ENCODE measurements at regions not wholly inside any gene's neighbourhood (a gene's known extent, or its start where the extent isn't known, plus 50 kb on each side); places are given as distances from the start of the nearest gene placed in this dataset.

- H3K36me3 ChIP-seq = no peaks in the 10 kb centered on the region
- H3K4me1 ChIP-seq = no peaks in the 10 kb centered on the region
- TF ChIP-seq CTCF (IDR thresholded peaks at IDR 0.05) = no peak
- no peak for TF ChIP-seq POLR2A (IDR thresholded peaks at IDR 0.05)
- H3K27ac ChIP-seq = no peak overlapping the region
- no peaks in the 10 kb centered on the region for H3K27me3 ChIP-seq
- no peak overlapping the region for H3K4me3 ChIP-seq
- intact Hi-C loops (cut with DNase I) = no loop called here
- no peaks in the 10 kb centered on the region for H3K9me3 ChIP-seq
- WGBS, 2 donors = 77 to 78% methylated on average over 4 of the region's 4 CpGs
- no peak for DNase-seq
These were observed 707.2 kb upstream of the ADAMTS5 start for GRCh38 chr21:27674041-27674615.

DNA sequence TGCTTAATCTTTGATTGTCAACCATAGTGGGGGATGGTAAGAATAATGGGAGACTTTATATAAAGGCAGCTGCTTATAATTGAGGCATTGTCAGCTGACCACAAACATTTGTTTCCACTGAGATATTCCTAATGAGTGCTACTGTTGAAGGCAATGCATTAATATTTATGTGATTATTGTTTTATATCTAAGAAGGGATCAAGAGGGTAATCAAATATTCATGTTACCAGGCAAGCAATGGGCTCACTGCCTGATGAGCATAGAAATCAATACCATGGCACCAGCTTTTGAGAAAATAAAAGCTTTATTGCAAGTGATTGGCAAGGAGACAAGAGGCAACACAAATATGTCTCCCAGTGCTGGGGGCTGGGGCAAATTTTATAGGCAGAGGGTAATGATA is 706.7 kb upstream of the ADAMTS5 start:
- no peak overlapping the region for H3K27ac ChIP-seq
- no peak for DNase-seq
- H3K27me3 ChIP-seq = no peaks in the 10 kb centered on the region
- no peaks in the 10 kb centered on the region for H3K9me3 ChIP-seq
- no peaks in the 10 kb centered on the region for H3K4me1 ChIP-seq
- TF ChIP-seq POLR2A (IDR thresholded peaks at IDR 0.05) (no peak), CTCF (IDR thresholded peaks at IDR 0.05) (no peak)
- intact Hi-C loops (cut with DNase I) = no loop called here
- H3K4me3 ChIP-seq = no peak overlapping the region
- no peaks in the 10 kb centered on the region for H3K36me3 ChIP-seq

- DNase-seq = no peak
- TF ChIP-seq POLR2A (IDR thresholded peaks at IDR 0.05) (no peak), CTCF (IDR thresholded peaks at IDR 0.05) (no peak)
- Histone ChIP-seq H3K36me3 (no peaks in the 10 kb centered on the region), H3K9me3 (no peaks in the 10 kb centered on the region), H3K4me3 (no peak overlapping the region), H3K27me3 (no peaks in the 10 kb centered on the region), H3K4me1 (no peaks in the 10 kb centered on the region), H3K27ac (no peak overlapping the region)
- 56 to 57% methylated on average over 1 of the region's 1 CpG for WGBS, 2 donors
- intact Hi-C loops (cut with DNase I) = no loop called here
These were observed 704.3 kb upstream of the ADAMTS5 start for GRCh38 chr21:27671207-27671606.

GRCh38 chr21:27653481-27653880 is 686.6 kb upstream of the ADAMTS5 start:
- Histone ChIP-seq H3K4me3 (no peak overlapping the region), H3K27me3 (no peaks in the 10 kb centered on the region), H3K9me3 (no peaks in the 10 kb centered on the region), H3K4me1 (no peaks in the 10 kb centered on the region), H3K36me3 (no peaks in the 10 kb centered on the region), H3K27ac (no peak overlapping the region)
- no peak for TF ChIP-seq POLR2A (IDR thresholded peaks at IDR 0.05)
- TF ChIP-seq CTCF (IDR thresholded peaks at IDR 0.05) = no peak
- no peak for DNase-seq
- WGBS, 2 donors = 31 to 38% methylated on average over 2 of the region's 2 CpGs
- intact Hi-C loops (cut with DNase I) = no loop called here

DNA sequence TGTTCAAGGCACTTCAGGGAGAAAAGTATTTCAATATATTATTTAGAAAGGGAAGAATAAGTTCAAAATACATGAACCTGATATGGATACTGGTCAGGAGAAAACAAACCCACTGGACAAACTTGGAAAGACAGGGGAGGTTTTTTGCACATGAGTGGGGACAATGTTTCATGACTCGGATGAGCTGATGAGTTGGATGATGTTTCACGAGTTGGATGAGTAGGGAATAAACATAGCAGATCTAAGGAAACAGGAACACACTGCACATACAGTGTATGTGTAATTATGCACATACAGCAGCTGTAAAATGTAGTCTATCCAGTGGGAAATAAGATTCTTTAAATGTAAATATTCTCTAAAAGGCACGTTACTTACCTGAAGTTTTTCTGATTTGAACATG is 682.9 kb upstream of the ADAMTS5 start:
- Histone ChIP-seq H3K27ac (no peak overlapping the region), H3K36me3 (no peaks in the 10 kb centered on the region), H3K27me3 (no peaks in the 10 kb centered on the region), H3K4me1 (peaks cover 0 to 4% (median 0%) of the 10 kb centered on the region in 3 donors), H3K4me3 (no peak overlapping the region), H3K9me3 (no peaks in the 10 kb centered on the region)
- intact Hi-C loops (cut with DNase I) = no loop called here
- whole genome bisulfite sequencing, 2 donors = 63 to 82% methylated on average over 3 of the region's 3 CpGs
- TF ChIP-seq CTCF (IDR thresholded peaks at IDR 0.05) (no peak), POLR2A (IDR thresholded peaks at IDR 0.05) (no peak)
- no peak for DNase-seq
